ENCODE measurements at regions not wholly inside any gene's neighbourhood (a gene's known extent, or its start where the extent isn't known, plus 50 kb on each side); places are given as distances from the start of the nearest gene placed in this dataset.

- no peak for DNase-seq (ENCODE audit: low read depth)
Observed at GRCh38 chr10:112871021-112871420, 79.0 kb upstream of the TCF7L2 start.

DNA sequence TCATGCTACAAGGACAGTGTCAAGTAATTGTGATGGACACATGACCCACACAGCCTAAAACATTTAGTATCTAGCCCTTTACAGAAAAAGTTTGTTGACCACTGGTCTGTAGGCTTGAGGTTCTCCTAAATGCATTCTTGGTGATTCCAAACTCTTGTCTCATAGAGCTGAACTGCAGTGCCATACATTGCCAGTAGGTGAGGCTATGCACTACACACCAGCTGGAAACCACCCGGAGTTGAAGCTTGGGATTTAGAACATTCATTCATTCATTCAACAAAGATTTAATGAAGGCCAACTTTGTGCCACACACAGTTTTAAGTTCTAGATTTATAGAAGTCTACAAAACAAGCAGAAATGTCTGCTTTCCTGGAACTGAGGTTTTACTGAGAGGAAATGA lies 77.3 kb upstream of the TCF7L2 start:
- DNase-seq (ENCODE audit: low read depth) = no peak

DNA sequence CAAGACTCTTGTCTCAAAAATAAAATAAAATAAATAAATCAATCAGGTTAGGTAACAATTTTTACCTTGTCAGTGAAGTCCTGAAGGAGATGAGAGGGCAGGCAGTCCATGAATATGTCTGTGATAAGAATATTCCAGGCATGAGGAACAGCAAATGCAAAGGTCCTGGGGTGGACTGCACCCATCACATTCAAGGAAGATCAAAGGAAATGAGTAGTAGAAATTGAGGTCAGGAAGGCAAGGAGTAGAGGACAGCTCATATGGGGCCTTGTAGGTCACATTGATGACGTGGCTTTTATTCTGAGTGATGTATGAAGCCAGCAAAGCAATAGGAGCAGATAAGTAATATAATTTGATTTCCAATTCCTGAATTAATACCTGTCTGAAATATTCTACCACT lies 76.5 kb upstream of the TCF7L2 start:
- no peak for DNase-seq (ENCODE audit: low read depth)

DNA sequence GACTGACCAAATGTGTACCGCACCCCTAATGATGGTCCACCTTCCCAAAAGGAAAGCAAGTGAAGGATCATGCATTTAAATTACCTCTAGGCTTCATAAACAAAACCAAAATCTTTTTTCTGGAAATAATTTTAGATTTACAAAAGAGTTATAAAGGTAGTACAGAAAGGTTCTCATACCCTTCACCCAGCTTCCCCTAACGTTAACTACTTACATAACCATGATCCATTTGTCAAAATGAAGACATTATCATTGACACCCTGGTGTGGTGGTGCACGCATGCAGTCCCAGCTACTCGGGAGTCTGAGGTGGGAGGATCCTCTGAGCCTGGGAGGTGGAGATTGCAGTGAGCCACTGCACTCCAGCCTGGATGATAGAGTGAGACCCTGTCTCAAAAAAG lies 75.1 kb upstream of the TCF7L2 start:
- DNase-seq (ENCODE audit: low read depth) = no peak

- DNase-seq (ENCODE audit: low read depth) = peak; percentile 22
Observed at GRCh38 chr10:112875476-112876267, 74.4 kb upstream of the TCF7L2 start.

DNA sequence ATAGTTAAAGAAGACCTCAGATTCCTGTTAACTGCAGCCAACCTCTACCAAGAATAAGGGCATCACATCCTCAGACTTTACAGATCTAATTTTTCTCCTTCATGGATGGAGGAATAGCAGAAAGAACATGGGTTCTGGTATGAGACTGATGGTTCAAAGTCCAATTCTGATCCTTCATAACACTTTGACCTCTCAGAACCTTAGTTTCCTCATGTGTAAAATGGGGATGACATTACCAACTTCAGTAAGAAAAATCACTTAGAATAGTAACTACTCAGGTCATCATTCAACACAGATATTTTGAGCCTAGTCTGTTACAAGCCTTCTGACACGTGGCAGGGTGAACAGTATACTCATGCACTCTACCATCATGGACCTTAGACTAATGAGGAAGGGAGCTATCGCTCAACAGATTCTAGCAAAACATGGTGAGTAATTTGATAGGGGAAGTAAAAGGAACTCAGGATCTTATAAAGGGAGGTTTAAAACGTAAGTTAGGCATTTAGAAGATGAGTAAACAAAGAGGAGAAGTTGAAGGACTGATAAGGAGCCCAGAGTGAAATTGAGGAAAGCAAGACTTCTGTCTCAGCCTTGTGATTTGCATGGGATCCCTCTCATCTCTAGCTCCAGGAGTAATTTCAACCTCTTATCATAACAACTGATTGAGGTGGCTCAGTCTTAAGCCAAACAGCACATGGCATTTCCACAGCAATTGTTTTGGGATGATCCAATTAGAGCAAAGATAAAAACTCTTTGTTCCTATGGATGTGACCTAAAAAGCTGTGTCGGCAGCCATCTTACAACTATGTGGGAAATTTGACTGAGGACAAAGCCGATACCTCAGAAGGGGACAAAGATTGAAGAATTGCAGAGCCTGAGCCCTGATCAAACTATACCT lies 69.2 kb upstream of the TCF7L2 start:
- DNase-seq (ENCODE audit: low read depth) = no peak

DNA sequence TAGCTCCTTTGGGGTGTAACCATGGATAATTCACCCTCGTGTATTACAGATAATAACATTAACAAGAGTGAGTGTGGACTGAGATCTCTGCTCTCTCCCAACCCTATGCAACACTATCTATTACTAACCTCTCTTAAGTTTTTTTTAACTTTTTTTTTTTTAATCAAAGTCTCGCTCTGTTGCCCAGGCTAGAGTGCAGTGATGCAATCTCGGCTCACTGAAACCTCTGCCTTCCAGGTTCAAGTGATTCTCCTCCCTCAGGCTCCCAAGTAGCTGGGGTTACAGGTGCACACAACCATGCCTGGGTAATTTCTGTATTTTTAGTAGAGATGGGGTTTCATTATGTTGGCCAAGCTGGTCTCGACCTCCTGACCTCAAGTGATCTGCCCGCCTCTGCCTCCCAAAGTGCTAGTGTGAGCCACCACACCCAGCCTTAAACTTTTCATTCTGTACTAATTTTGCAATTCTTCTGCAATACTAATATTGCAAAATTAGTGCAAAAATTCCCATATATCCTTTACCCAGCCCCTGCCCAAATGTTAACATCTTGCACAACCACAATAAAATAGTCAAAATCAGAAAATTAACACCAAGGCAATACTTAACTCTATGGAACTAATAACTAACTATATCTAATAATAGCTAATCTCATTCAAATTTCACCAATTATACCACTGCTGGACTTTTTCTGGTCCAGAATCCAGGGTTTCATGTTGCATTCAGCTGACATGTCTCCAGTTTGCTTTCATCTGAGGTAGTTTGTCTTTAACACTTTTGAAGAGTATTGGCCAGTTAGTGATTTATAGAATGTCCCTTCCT lies 66.5 kb upstream of the TCF7L2 start:
- DNase-seq (ENCODE audit: low read depth) = no peak

GRCh38 chr10:112884179-112884504 lies 65.9 kb upstream of the TCF7L2 start:
- no peak for DNase-seq (ENCODE audit: low read depth)

- DNase-seq (ENCODE audit: low read depth) = no peak
Observed at GRCh38 chr10:112886463-112886862, 63.6 kb upstream of the TCF7L2 start.

DNA sequence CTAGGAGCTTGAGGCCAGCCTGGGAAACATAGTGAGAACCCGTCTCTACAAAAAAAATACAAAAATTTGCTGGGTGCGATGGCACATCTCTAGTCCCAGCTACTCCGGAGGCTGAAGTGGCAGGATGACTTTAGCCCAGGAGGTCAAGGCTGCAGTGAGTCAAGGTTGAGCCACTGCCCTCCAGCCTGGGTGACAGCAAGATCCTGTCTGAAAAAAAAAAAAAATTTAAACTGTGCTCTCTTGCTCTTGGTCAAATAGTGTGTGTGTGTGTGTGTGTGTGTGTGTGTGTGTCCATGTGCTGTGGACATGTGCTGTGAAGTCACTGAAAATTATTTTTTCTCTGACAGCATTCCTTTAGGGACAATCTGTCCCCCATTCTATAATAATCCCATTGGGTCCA lies 62.1 kb upstream of the TCF7L2 start:
- DNase-seq (ENCODE audit: low read depth) = no peak

GRCh38 chr10:112895292-112895691 lies 54.8 kb upstream of the TCF7L2 start:
- DNase-seq (ENCODE audit: low read depth) = no peak

DNA sequence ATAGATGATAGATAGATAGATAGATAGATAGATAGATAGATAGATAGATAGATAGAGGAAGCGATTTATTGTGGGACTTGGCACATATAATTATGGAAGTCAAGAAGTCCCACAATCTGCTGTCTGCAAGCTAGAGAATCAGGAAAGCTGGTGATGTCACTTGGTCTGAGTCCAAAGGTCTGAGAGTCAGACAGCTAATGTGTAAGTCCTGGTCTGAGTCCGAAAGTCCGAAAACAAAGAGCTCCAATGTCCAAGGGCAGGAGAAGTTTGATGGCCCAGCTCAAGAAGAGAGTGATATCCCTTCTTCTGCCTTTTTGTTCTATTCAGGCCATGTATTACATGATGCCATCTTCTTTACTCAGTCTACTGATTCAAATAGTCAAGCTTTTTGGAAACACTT lies 53.8 kb upstream of the TCF7L2 start:
- no peak for DNase-seq (ENCODE audit: low read depth)

GRCh38 chr10:112896722-112897121 lies 53.3 kb upstream of the TCF7L2 start:
- no peak for DNase-seq (ENCODE audit: low read depth)

GRCh38 chr10:112898540-112899390 lies 51.3 kb upstream of the TCF7L2 start:
- DNase-seq (ENCODE audit: low read depth) = no peak

GRCh38 chr10:112899391-112900065 lies 50.5 kb upstream of the TCF7L2 start:
- DNase-seq (ENCODE audit: low read depth) = no peak
